Keratinocyte (primary cell): ENCODE measurements at regions not wholly inside any gene's neighbourhood (a gene's known extent, or its start where the extent isn't known, plus 50 kb on each side); places are given as distances from the start of the nearest gene placed in this dataset.

Source experiments
- EZH2 ChIP-seq: IDR thresholded peaks from one replicate; pipeline ENCODE4 v1.6.1; 2012; ENCODE audit warnings: inconsistent platforms, mild to moderate bottlenecking, low read length, moderate library complexity
- TF ChIP-seq, protein P1 (sequence below), 3 experiments: IDR thresholded peaks in 1 of 3; conservative IDR thresholded peaks in 1 of 3; optimal IDR thresholded peaks in 1 of 3; 2 replicates in 2 of 3; 3 replicates in 1 of 3; pipeline versions ENCODE3 to v1.5.1; 2011; ENCODE audit warnings: low read length in 3 of 3, mild to moderate bottlenecking in 3 of 3, moderate library complexity in 2 of 3, control low read depth in 1 of 3, inconsistent platforms in 1 of 3; ENCODE audit not compliant: insufficient read depth in 2 of 3; ENCODE audit errors: extremely low read depth in 1 of 3

GRCh38 chr17:77560381-77560780 is 398.1 kb upstream of the TNRC6C start:
- TF ChIP-seq, protein P1, sequence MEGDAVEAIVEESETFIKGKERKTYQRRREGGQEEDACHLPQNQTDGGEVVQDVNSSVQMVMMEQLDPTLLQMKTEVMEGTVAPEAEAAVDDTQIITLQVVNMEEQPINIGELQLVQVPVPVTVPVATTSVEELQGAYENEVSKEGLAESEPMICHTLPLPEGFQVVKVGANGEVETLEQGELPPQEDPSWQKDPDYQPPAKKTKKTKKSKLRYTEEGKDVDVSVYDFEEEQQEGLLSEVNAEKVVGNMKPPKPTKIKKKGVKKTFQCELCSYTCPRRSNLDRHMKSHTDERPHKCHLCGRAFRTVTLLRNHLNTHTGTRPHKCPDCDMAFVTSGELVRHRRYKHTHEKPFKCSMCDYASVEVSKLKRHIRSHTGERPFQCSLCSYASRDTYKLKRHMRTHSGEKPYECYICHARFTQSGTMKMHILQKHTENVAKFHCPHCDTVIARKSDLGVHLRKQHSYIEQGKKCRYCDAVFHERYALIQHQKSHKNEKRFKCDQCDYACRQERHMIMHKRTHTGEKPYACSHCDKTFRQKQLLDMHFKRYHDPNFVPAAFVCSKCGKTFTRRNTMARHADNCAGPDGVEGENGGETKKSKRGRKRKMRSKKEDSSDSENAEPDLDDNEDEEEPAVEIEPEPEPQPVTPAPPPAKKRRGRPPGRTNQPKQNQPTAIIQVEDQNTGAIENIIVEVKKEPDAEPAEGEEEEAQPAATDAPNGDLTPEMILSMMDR (optimal IDR thresholded peaks at IDR 0.05 in 1 of 3, IDR thresholded peaks at IDR 0.05 in 1 of 3, conservative IDR thresholded peaks at IDR 0.05 in 1 of 3; ENCODE audit: extremely low read depth in 1 of 3, insufficient read depth in 2 of 3, low read length in 3 of 3) = no peak
- no peak for TF ChIP-seq EZH2
